ENCODE measurements at regions not wholly inside any gene's neighbourhood (a gene's known extent, or its start where the extent isn't known, plus 50 kb on each side); places are given as distances from the start of the nearest gene placed in this dataset.

DNA sequence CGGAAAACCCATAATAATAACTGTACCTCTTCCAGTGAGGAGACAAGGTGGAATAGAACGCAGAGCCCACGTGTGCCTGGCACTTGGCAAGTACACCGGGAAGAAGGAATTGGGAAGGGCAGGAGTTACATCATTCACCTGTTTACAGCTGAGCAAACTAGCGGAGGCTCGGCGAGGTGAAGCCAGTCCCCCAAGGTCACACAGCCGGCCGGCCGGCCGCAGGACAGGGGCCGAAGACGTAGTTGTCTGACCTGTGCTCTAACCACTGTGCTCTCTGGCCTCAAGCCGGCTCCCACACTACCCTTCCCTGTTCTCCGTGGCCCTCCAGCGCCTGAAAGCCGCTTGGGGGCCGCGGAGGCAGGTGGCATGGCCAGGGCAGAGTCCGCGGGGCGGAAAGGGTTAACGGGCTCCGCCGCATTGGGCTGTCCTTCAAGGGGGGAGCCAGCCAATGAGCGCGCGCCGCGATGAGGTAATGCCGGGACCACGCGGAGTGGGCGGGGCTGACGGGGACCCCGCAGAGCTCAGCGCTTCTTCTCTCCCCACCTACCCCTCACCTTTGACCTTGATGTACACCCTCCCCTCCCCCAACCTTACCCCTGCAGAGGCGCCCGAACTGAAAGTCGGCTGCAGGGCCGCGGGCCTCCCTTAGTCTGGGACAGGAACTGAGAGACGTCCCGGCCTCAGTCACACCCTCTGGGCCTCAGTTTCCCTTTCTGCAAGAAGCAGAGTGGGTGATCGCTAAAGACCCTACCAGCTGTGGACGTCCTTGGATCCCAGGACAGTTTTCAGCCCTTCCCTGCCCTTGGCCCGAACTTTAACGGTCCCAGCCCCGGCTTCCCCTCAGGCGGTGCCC lies 125.1 kb downstream of the C9orf50 start:
- no peak overlapping the region for H3K14ac ChIP-seq (ENCODE audit: insufficient read length)
- peak overlapping the region; percentile 86; the same call in 1 of the 2 replicates for H2AK5ac ChIP-seq (ENCODE audit: low read depth, low read length)
- peaks cover 0 to 15% (median 14%) of the 10 kb centered on the region in 4 experiments; a peak in 6 of 7 replicates for H3K27me3 ChIP-seq (replicated peaks in 1 of 4; ENCODE audit: control insufficient read depth in 3 of 4, extremely low read depth in 1 of 4, insufficient read depth in 3 of 4, low read length in 3 of 4)
- H4K91ac ChIP-seq (replicated peaks; ENCODE audit: insufficient read length, low read length), result peak overlapping the region; percentile 32
- ChIA-PET CTCF (ENCODE audit: partially characterized antibody) (interaction anchor here (0.6 to 3.4 kb wide), 27 partner anchors 9 to 364 kb away, joined by 3 to 19 read pairs (median 4); partner anchors contain the start of gene IER5L), POLR2A (ENCODE audit: partially characterized antibody) (interaction anchor here (0.9 to 6.7 kb wide), 16 partner anchors 7 to 318 kb away, joined by 3 to 45 read pairs (median 6); partner anchors contain the start of gene IER5L)
- H2BK15ac ChIP-seq (ENCODE audit: low read length), result peak overlapping the region; percentile 97
- no peaks in the 10 kb centered on the region for H3K9me3 ChIP-seq (ENCODE audit: insufficient read depth in 2 of 2, low read depth in 1 of 2, low read length in 1 of 2)
- 2% methylated on average over 40 of the region's 50 CpGs; no CpG with 5 or more reads in 1 of the 2 experiments for WGBS, 2 experiments (ENCODE audit: extremely low coverage in 1 of 2, insufficient coverage in 1 of 2, insufficient read length in 1 of 2, insufficient replicate concordance in 2 of 2, low coverage in 1 of 2, low lambda C conversion rate in 2 of 2, missing lambda C conversion rate in 1 of 2)
- H2AFZ ChIP-seq (ENCODE audit: low read length), result no peak overlapping the region; the same call in 1 of the 2 replicates
- H3K4me3 ChIP-seq (ENCODE audit: extremely low read depth in 1 of 4, insufficient read depth in 2 of 4, low read depth in 3 of 4, low read length in 4 of 4), result peak overlapping the region; percentile 39 to 66 (median 55)
- peak overlapping the region in 3 of 4 experiments; percentile 14 to 51 (median 51); a peak in 5 of 7 replicates for H3K9ac ChIP-seq (replicated peaks in 1 of 4; ENCODE audit: extremely low read depth in 1 of 4, low read depth in 3 of 4, low read length in 3 of 4)
- H4K8ac ChIP-seq (ENCODE audit: extremely low read depth, insufficient read depth, low read length), result peak overlapping the region; percentile 89; the same call in 1 of the 2 replicates
- peaks cover 3 to 42% (median 32%) of the 10 kb centered on the region in 4 experiments for H3K4me1 ChIP-seq (replicated peaks in 1 of 4; ENCODE audit: control insufficient read depth in 3 of 4, insufficient read depth in 4 of 4, low read length in 3 of 4)
- peak overlapping the region; percentile 99 for H2BK12ac ChIP-seq (ENCODE audit: low read depth, low read length)
- peak overlapping the region; percentile 30 for H2BK120ac ChIP-seq (replicated peaks; ENCODE audit: low read depth, low read length)
- H3K79me2 ChIP-seq (ENCODE audit: control insufficient read depth in 1 of 2, insufficient read depth in 2 of 2, low read length in 2 of 2), result no peaks in the 10 kb centered on the region
- H3K4me2 ChIP-seq (ENCODE audit: insufficient read depth in 1 of 2, low read depth in 2 of 2, low read length in 2 of 2), result peak overlapping the region; percentile 86 to 94
- no peaks in the 10 kb centered on the region for H4K20me1 ChIP-seq (replicated peaks in 1 of 2; ENCODE audit: control insufficient read depth in 1 of 2, insufficient read depth in 2 of 2, low read length in 2 of 2)
- peak overlapping the region; percentile 50 for H3K56ac ChIP-seq (replicated peaks; ENCODE audit: insufficient read length, low read depth, low read length)
- H3K18ac ChIP-seq (ENCODE audit: extremely low read depth, low read length), result peak overlapping the region; percentile 99
- peak overlapping the region; percentile 93 for H4K5ac ChIP-seq (ENCODE audit: insufficient read length, low read depth, low read length)
- H3K4ac ChIP-seq (replicated peaks; ENCODE audit: insufficient read length, low read depth, low read length), result peak overlapping the region; percentile 57
- DNase-seq (ENCODE audit: low read depth in 1 of 2, low spot score in 2 of 2) (peak; percentile 87 to 99), FAIRE-seq (no peak)
- H3K36me3 ChIP-seq (ENCODE audit: control insufficient read depth in 2 of 4, insufficient read depth in 4 of 4, low read length in 3 of 4), result no peaks in the 10 kb centered on the region
- peak overlapping the region; percentile 95 for H2BK20ac ChIP-seq (ENCODE audit: low read length)
- H3K79me1 ChIP-seq (ENCODE audit: low read depth, low read length), result no peaks in the 10 kb centered on the region
- H3K23me2 ChIP-seq (ENCODE audit: low read depth, low read length), result peaks cover 16% of the 10 kb centered on the region
- peak overlapping the region; percentile 96 for H2BK5ac ChIP-seq (ENCODE audit: low read depth, low read length)
- H3K27ac ChIP-seq (ENCODE audit: low read depth, low read length), result peak overlapping the region; percentile 30; the same call in 1 of the 2 replicates
- no peak overlapping the region for H3K23ac ChIP-seq (ENCODE audit: insufficient read length)
- peak; percentile 73; the same call in 1 of the 2 replicates for TF ChIP-seq EGR1 (IDR thresholded peaks at IDR 0.05; ENCODE audit: borderline replicate concordance, low read depth, low read length)
- TF ChIP-seq RFX5 (IDR thresholded peaks at IDR 0.05; ENCODE audit: borderline replicate concordance, low read depth, low read length), result no peak
- no peak for TF ChIP-seq CBX5 (IDR thresholded peaks at IDR 0.05; ENCODE audit: low read depth, low read length)
- TF ChIP-seq CEBPB (IDR thresholded peaks at IDR 0.05; ENCODE audit: low read depth, low read length), result peak; percentile 73
- TF ChIP-seq GTF2F1 (IDR thresholded peaks at IDR 0.05; ENCODE audit: borderline replicate concordance, low read depth, low read length), result no peak
- TF ChIP-seq, protein P1, sequence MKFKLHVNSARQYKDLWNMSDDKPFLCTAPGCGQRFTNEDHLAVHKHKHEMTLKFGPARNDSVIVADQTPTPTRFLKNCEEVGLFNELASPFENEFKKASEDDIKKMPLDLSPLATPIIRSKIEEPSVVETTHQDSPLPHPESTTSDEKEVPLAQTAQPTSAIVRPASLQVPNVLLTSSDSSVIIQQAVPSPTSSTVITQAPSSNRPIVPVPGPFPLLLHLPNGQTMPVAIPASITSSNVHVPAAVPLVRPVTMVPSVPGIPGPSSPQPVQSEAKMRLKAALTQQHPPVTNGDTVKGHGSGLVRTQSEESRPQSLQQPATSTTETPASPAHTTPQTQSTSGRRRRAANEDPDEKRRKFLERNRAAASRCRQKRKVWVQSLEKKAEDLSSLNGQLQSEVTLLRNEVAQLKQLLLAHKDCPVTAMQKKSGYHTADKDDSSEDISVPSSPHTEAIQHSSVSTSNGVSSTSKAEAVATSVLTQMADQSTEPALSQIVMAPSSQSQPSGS (IDR thresholded peaks at IDR 0.05; ENCODE audit: low read length), result peak; percentile 100
- TF ChIP-seq BACH1 (IDR thresholded peaks at IDR 0.05; ENCODE audit: low read length), result no peak
- peak; percentile 91 for TF ChIP-seq JUND (IDR thresholded peaks at IDR 0.05; ENCODE audit: low read length)
- no peak for TF ChIP-seq POLR2AphosphoS5 (IDR thresholded peaks at IDR 0.05; ENCODE audit: low read depth, low read length)
